Putamen (tissue), 1 donor: ENCODE measurements at regions not wholly inside any gene's neighbourhood (a gene's known extent, or its start where the extent isn't known, plus 50 kb on each side); places are given as distances from the start of the nearest gene placed in this dataset.

Experiments
- DNase-seq: peaks from one replicate; pipeline ENCODE4 v3.0.0-alpha.2; 2016; ENCODE audit warnings: low spot score

- no peak for DNase-seq
Measured at GRCh38 chr17:14886200-14886739, 378.9 kb downstream of the PMP22 start.

GRCh38 chr17:14882131-14882530 lies 383.0 kb downstream of the PMP22 start:
- DNase-seq = no peak

- DNase-seq = no peak
Measured at GRCh38 chr17:14875557-14876412, 389.3 kb downstream of the PMP22 start.

- no peak for DNase-seq
Measured at GRCh38 chr17:14873996-14874395, 391.1 kb downstream of the PMP22 start.

- no peak for DNase-seq
Measured at GRCh38 chr17:14873540-14873939, 391.6 kb downstream of the PMP22 start.

- DNase-seq = no peak
Measured at GRCh38 chr17:14871921-14872320, 393.2 kb downstream of the PMP22 start.

GRCh38 chr17:14866266-14866665 lies 398.9 kb downstream of the PMP22 start:
- DNase-seq = no peak

GRCh38 chr17:14864127-14864526 lies 401.0 kb downstream of the PMP22 start:
- no peak for DNase-seq

GRCh38 chr17:14859542-14859941 lies 405.6 kb downstream of the PMP22 start:
- DNase-seq = no peak

GRCh38 chr17:14856176-14856575 lies 408.9 kb downstream of the PMP22 start:
- no peak for DNase-seq

- no peak for DNase-seq
Measured at GRCh38 chr17:14854691-14855090, 410.4 kb downstream of the PMP22 start.

- DNase-seq = no peak
Measured at GRCh38 chr17:14845591-14846281, 419.4 kb downstream of the PMP22 start.

GRCh38 chr17:14843086-14843795 lies 421.9 kb downstream of the PMP22 start:
- DNase-seq = no peak

- DNase-seq = no peak
Measured at GRCh38 chr17:14840616-14841231, 424.4 kb downstream of the PMP22 start.

GRCh38 chr17:14838567-14838966 lies 426.6 kb downstream of the PMP22 start:
- DNase-seq = no peak

- no peak for DNase-seq
Measured at GRCh38 chr17:14833201-14833785, 431.8 kb downstream of the PMP22 start.

GRCh38 chr17:14831491-14831890 lies 433.6 kb downstream of the PMP22 start:
- no peak for DNase-seq

GRCh38 chr17:14827396-14827919 lies 437.7 kb downstream of the PMP22 start:
- DNase-seq = no peak

GRCh38 chr17:14826358-14826757 lies 438.8 kb downstream of the PMP22 start:
- DNase-seq = no peak

GRCh38 chr17:14818469-14818868 lies 446.7 kb downstream of the PMP22 start:
- no peak for DNase-seq

- DNase-seq = no peak
Measured at GRCh38 chr17:14815079-14815478, 450.0 kb downstream of the PMP22 start.
